Body of pancreas (tissue), 4 donors: ENCODE measurements at regions not wholly inside any gene's neighbourhood (a gene's known extent, or its start where the extent isn't known, plus 50 kb on each side); places are given as distances from the start of the nearest gene placed in this dataset.

Experiments
- CTCF ChIP-seq, 7 experiments: fragments of 450-650 bp in 4 of 7; fragments of 200-600 bp in 3 of 7; sonication (generic) in 3 of 7; IDR thresholded peaks; one replicate each; pipeline ENCODE4 v1.5.1; 2016 to 2019; ENCODE audit warnings: antibody characterized with exemption in 7 of 7
- POLR2A ChIP-seq, 3 donors: fragments of 450-650 bp; IDR thresholded peaks; one replicate each; pipeline ENCODE4 v1.6.1; 2016; ENCODE audit warnings: antibody characterized with exemption in 3 of 3, mild to moderate bottlenecking in 2 of 3

- no peak for TF ChIP-seq CTCF (IDR thresholded peaks at IDR 0.05)
- no peak for TF ChIP-seq POLR2A (IDR thresholded peaks at IDR 0.05)
Observed at GRCh38 chr21:14685568-14685967, 139.5 kb upstream of the SAMSN1 start.
